Stimulated activated CD8-positive, alpha-beta memory T cell treated with anti-CD3 and anti-CD28 coated beads, Interleukin-7, amount 100 ng/mL, for 48 hours (primary cell): ENCODE measurements at regions not wholly inside any gene's neighbourhood (a gene's known extent, or its start where the extent isn't known, plus 50 kb on each side); places are given as distances from the start of the nearest gene placed in this dataset.

ENCODE experiments used
- DNase-seq, 2 donors: peaks; one replicate each; pipeline ENCODE4 v3.0.0-alpha.2; 2020; ENCODE audit warnings: low read depth in 1 of 2; ENCODE audit errors: extremely low read depth in 1 of 2

GRCh38 chr7:145665499-145666258 is 450.9 kb upstream of the CNTNAP2 start:
- no peak for DNase-seq

- DNase-seq = no peak
Observed at GRCh38 chr7:145655666-145656065, 460.9 kb upstream of the CNTNAP2 start.

GRCh38 chr7:145645135-145645515 is 471.5 kb upstream of the CNTNAP2 start:
- DNase-seq = no peak

- no peak for DNase-seq
Observed at GRCh38 chr7:145644426-145645134, 472.0 kb upstream of the CNTNAP2 start.

- no peak for DNase-seq
Observed at GRCh38 chr7:145643981-145644380, 472.6 kb upstream of the CNTNAP2 start.

- DNase-seq = no peak
Observed at GRCh38 chr7:145633513-145633912, 483.1 kb upstream of the CNTNAP2 start.

- no peak for DNase-seq
Observed at GRCh38 chr7:145624618-145625017, 492.0 kb upstream of the CNTNAP2 start.

- DNase-seq = no peak
Observed at GRCh38 chr7:145605963-145606362, 510.6 kb upstream of the CNTNAP2 start.

GRCh38 chr7:145599376-145599775 is 517.2 kb upstream of the CNTNAP2 start:
- DNase-seq = no peak

GRCh38 chr7:145584401-145584800 is 532.2 kb upstream of the CNTNAP2 start:
- no peak for DNase-seq

- no peak for DNase-seq
Observed at GRCh38 chr7:145582742-145583303, 533.8 kb upstream of the CNTNAP2 start.

- DNase-seq = no peak
Observed at GRCh38 chr7:145557805-145558204, 558.8 kb upstream of the CNTNAP2 start.

GRCh38 chr7:145543242-145543641 is 573.4 kb upstream of the CNTNAP2 start:
- DNase-seq = no peak

GRCh38 chr7:145539910-145540309 is 576.7 kb upstream of the CNTNAP2 start:
- DNase-seq = no peak

GRCh38 chr7:145534301-145534700 is 582.3 kb upstream of the CNTNAP2 start:
- DNase-seq = no peak

- DNase-seq = no peak
Observed at GRCh38 chr7:145520284-145520683, 596.3 kb upstream of the CNTNAP2 start.

GRCh38 chr7:145511004-145511403 is 605.6 kb upstream of the CNTNAP2 start:
- DNase-seq = no peak

GRCh38 chr7:145497911-145498525 is 618.6 kb upstream of the CNTNAP2 start:
- DNase-seq = no peak

- DNase-seq = no peak
Observed at GRCh38 chr7:145490356-145490755, 626.2 kb upstream of the CNTNAP2 start.

GRCh38 chr7:145489609-145490008 is 627.0 kb upstream of the CNTNAP2 start:
- DNase-seq = no peak

- DNase-seq = no peak
Observed at GRCh38 chr7:145488816-145489215, 627.8 kb upstream of the CNTNAP2 start.

- DNase-seq = no peak
Observed at GRCh38 chr7:145481985-145482384, 634.6 kb upstream of the CNTNAP2 start.
